HepG2 (cell line): ENCODE measurements at regions not wholly inside any gene's neighbourhood (a gene's known extent, or its start where the extent isn't known, plus 50 kb on each side); places are given as distances from the start of the nearest gene placed in this dataset.

Source experiments
- ISL2 ChIP-seq: sonication (generic); formaldehyde crosslinking; IDR thresholded peaks from 2 replicates; pipeline ENCODE4 v1.5.0; 2020; ENCODE audit warnings: missing genetic modification reagents
- MEIS2 ChIP-seq: sonication (generic); formaldehyde crosslinking; IDR thresholded peaks from 2 replicates; pipeline ENCODE4 v1.9.0; 2021; ENCODE audit warnings: mild to moderate bottlenecking, missing genetic modification reagents
- NR2F6 ChIP-seq, 2 experiments: IDR thresholded peaks; 2 replicates each; pipeline ENCODE4 v1.6.1; 2016; ENCODE audit warnings: antibody characterized with exemption in 1 of 2, mild to moderate bottlenecking in 1 of 2
- ZFAT ChIP-seq: sonication (generic); formaldehyde crosslinking; conservative IDR thresholded peaks from 2 replicates; pipeline ENCODE4 v1.8.1; 2023; ENCODE audit warnings: missing genetic modification reagents, inconsistent platforms
- ZNF335 ChIP-seq: sonication (generic); formaldehyde crosslinking; IDR thresholded peaks from 2 replicates; pipeline ENCODE4 v1.4.0; 2020; ENCODE audit warnings: missing genetic modification reagents
- ZNF773 ChIP-seq: sonication (generic); formaldehyde crosslinking; IDR thresholded peaks from 2 replicates; pipeline ENCODE4 v1.4.0; 2020; ENCODE audit warnings: missing genetic modification reagents, borderline replicate concordance
- ZSCAN21 ChIP-seq: sonication (generic); formaldehyde crosslinking; IDR thresholded peaks from 2 replicates; pipeline ENCODE4 v1.8.0; 2022; ENCODE audit warnings: mild to moderate bottlenecking, missing genetic modification reagents, moderate library complexity, borderline replicate concordance
- TF ChIP-seq, protein P1 (sequence below): sonication (generic); formaldehyde crosslinking; IDR thresholded peaks from 2 replicates; pipeline ENCODE4 v1.4.0; 2020; ENCODE audit warnings: mild to moderate bottlenecking, missing genetic modification reagents
- TF ChIP-seq, protein P2 (sequence below): sonication (generic); formaldehyde crosslinking; IDR thresholded peaks from 2 replicates; pipeline ENCODE4 v1.5.1; 2020; ENCODE audit warnings: mild to moderate bottlenecking, missing genetic modification reagents, borderline replicate concordance
- TF ChIP-seq, protein P3 (sequence below): sonication (generic); formaldehyde crosslinking; IDR thresholded peaks from 2 replicates; pipeline ENCODE4 v1.8.0; 2022; ENCODE audit warnings: missing genetic modification reagents, low read depth, mild to moderate bottlenecking, borderline replicate concordance

DNA sequence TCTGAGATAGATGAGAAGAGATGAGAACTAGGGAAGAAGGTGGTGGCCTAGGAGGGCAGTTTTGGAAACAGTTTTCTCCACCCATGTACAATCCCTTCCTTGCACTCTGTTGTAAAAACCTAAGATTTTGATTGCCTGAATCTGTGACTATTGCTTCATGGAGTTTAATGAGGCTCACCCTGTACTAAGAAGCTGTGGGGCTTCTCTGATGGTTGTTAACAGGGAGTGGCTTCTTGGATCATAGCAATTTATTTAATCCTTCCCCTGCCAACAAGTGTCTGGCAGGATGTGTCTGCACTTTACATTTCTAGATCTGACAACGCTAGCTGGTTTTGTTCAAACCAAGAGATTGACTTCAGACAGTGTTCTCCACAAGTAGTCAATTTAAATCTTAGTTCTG, 74.7 kb upstream of the C5orf46 start (continued):
- TF ChIP-seq, protein P1, sequence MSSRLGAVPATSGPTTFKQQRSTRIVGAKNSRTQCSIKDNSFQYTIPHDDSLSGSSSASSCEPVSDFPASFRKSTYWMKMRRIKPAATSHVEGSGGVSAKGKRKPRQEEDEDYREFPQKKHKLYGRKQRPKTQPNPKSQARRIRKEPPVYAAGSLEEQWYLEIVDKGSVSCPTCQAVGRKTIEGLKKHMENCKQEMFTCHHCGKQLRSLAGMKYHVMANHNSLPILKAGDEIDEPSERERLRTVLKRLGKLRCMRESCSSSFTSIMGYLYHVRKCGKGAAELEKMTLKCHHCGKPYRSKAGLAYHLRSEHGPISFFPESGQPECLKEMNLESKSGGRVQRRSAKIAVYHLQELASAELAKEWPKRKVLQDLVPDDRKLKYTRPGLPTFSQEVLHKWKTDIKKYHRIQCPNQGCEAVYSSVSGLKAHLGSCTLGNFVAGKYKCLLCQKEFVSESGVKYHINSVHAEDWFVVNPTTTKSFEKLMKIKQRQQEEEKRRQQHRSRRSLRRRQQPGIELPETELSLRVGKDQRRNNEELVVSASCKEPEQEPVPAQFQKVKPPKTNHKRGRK (CRISPR knock-in tag) = no peak
- TF ChIP-seq ZNF335 (CRISPR knock-in tag) = no peak
- no peak for TF ChIP-seq ZNF773 (CRISPR knock-in tag)
- no peak for TF ChIP-seq ISL2 (CRISPR knock-in tag)
- TF ChIP-seq, protein P2, sequence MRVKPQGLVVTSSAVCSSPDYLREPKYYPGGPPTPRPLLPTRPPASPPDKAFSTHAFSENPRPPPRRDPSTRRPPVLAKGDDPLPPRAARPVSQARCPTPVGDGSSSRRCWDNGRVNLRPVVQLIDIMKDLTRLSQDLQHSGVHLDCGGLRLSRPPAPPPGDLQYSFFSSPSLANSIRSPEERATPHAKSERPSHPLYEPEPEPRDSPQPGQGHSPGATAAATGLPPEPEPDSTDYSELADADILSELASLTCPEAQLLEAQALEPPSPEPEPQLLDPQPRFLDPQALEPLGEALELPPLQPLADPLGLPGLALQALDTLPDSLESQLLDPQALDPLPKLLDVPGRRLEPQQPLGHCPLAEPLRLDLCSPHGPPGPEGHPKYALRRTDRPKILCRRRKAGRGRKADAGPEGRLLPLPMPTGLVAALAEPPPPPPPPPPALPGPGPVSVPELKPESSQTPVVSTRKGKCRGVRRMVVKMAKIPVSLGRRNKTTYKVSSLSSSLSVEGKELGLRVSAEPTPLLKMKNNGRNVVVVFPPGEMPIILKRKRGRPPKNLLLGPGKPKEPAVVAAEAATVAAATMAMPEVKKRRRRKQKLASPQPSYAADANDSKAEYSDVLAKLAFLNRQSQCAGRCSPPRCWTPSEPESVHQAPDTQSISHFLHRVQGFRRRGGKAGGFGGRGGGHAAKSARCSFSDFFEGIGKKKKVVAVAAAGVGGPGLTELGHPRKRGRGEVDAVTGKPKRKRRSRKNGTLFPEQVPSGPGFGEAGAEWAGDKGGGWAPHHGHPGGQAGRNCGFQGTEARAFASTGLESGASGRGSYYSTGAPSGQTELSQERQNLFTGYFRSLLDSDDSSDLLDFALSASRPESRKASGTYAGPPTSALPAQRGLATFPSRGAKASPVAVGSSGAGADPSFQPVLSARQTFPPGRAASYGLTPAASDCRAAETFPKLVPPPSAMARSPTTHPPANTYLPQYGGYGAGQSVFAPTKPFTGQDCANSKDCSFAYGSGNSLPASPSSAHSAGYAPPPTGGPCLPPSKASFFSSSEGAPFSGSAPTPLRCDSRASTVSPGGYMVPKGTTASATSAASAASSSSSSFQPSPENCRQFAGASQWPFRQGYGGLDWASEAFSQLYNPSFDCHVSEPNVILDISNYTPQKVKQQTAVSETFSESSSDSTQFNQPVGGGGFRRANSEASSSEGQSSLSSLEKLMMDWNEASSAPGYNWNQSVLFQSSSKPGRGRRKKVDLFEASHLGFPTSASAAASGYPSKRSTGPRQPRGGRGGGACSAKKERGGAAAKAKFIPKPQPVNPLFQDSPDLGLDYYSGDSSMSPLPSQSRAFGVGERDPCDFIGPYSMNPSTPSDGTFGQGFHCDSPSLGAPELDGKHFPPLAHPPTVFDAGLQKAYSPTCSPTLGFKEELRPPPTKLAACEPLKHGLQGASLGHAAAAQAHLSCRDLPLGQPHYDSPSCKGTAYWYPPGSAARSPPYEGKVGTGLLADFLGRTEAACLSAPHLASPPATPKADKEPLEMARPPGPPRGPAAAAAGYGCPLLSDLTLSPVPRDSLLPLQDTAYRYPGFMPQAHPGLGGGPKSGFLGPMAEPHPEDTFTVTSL (CRISPR knock-in tag) = no peak
- TF ChIP-seq NR2F6 (IDR thresholded peaks at IDR 0.05) = no peak
- TF ChIP-seq NR2F6 (CRISPR knock-in tag; IDR thresholded peaks at IDR 0.05) = no peak
- no peak for TF ChIP-seq ZSCAN21 (CRISPR knock-in tag)
- TF ChIP-seq, protein P3, sequence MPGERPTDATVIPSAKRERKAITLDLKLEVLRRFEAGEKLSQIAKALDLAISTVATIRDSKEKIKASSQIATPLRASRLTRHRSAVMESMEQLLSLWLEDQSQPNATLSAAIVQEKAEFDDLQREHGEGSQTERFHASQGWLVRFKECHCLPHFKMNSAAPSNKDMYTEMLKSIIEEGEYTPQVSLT (CRISPR knock-in tag) = no peak
- no peak for TF ChIP-seq ZFAT
- no peak for TF ChIP-seq MEIS2 (CRISPR knock-in tag)
